NCI-H524 treated with DMSO at 0.1 percent for 48 hours (cell line): ENCODE measurements at regions not wholly inside any gene's neighbourhood (a gene's known extent, or its start where the extent isn't known, plus 50 kb on each side); places are given as distances from the start of the nearest gene placed in this dataset.
"Not testable (repeated sequence)": the region's sequence is repeated elsewhere in the genome, so short reads cannot be mapped to it uniquely, and the experiment has no call there.

Experiments
- DNase-seq: peaks from one replicate; lab custom pipeline; 2025; lab: John Stamatoyannopoulos, UW

DNA sequence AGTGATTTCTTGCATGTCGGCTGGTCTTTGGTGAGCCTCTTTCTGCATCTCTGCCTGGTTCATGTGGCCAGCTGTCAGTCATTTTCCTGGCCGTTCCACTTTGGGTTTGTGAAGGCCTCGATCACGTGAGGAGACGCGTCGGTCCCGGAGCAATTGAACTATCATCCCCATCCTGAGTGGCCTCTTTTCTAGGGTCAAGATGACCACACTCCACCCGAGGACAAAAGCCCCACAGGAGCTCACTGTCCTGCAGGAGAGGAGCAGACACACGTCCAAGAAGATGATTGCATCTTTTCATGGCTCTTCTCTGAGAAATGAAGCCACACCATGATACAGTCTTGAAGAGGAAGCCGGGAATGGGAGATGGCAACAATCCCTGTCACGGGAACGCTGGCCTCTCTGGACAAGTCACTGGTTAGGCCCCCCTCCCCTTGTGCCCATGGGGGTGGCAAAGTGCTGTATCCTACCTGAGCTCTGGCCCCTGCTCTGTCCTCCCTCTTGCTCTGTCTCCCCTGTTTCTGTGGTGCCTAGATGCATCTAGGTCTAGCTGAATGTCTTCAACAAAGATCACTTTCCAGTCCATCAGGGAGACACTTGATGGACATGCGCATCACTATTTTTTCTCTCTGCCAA is 291.4 kb upstream of the ZNF337 start:
- DNase-seq, result not testable (repeated sequence)

DNA sequence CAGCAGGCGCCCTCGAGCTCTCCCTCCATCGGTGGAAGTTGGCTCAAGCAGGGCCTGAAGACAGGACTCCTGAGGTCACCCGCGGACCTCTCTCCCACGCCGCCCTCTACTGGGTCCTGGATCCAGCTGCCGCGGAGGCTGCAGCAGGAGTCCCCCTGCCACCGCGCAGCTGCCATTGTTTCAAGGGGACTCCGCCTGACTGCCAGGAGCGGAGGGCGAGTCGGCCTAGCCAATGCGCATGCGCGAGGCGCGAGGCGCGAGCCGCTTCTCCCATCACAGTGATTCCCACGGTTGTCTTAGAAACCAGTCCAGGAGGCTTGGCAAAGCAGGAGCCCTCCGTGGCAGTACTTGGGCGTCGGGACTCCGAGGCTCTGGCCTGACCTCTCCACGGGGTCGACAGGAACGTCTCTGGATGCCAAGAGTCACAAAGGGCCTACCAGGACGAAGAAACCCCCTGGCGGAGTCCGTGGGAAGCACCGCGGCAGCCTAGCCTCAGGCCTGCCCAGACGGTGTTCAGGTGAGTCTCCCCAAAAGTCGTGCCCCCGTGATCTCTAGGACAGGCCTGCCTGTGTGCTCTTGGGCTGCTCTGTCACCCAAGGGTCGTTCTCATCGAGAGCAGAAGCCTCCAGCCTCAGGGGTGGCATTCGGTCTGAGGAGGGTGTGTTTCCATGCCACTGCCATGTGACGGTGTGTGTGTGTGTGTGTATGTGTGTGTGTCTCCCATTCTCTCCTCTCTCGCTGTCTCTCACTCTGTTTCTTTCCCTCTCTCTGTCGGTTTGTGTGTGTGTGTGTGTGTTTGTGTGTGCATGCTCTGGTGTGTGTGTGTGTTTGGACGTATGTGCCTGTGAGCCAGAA is 290.6 kb upstream of the ZNF337 start:
- DNase-seq, result peak; percentile 12

DNA sequence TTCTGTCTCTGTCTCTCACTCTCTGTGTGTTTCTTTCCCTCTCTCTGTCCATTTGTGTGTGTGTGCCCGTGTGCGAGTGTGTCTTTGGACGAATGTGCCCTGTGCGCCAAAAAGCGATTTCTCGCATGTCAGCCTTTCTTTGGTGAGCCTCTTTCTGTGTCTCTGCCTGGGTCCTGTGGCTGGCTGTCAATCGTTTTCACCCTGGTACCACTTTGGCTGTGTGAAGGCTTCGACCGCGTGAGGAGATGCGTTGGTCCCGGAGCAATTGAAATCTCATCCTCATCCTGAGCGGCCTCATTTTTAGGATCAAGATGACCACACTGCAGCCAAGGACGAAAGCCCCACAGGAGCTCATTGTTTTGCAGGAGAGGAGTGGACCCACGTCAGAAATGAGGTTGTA is 288.9 kb upstream of the ZNF337 start:
- DNase-seq, result no peak

DNA sequence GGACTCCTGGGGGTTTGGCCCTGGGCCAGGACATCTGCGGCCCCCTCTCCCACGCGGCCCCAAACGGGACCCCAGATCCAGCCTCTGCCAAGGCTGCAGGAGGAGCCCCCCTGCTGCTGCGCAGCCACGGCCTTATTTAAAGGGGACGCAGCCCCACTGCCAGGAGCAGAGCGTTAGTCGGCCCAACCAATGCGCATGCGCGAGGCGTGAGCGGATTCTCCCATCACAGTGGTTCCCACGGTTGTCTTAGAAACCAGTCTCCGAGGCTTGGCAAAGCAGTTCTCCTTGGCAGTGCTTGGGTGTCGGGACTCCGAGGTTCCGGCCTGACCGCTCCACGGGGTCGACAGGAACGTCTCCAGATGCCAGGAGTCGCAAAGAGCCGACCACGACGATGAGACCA is 288.3 kb upstream of the ZNF337 start:
- DNase-seq, result no peak

DNA sequence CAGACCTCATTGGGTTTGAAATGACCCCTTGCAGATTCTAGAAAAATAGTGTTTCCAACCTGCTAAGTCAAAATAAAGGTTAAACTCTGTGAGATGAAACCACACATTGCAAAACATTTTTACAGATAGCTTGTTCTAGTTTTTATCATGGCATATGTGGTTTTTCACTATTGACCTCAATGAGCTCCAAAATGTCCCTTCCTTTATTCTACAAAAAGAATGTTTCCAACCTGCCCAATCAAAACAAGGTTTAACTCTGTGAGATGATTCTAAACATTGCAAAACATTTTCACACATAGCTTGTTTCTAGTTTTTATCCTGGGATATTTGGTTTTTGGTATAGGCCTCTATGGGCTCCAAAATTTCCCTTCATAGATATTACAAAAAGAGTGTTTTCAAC is 286.0 kb upstream of the ZNF337 start:
- DNase-seq, result not testable (repeated sequence)

DNA sequence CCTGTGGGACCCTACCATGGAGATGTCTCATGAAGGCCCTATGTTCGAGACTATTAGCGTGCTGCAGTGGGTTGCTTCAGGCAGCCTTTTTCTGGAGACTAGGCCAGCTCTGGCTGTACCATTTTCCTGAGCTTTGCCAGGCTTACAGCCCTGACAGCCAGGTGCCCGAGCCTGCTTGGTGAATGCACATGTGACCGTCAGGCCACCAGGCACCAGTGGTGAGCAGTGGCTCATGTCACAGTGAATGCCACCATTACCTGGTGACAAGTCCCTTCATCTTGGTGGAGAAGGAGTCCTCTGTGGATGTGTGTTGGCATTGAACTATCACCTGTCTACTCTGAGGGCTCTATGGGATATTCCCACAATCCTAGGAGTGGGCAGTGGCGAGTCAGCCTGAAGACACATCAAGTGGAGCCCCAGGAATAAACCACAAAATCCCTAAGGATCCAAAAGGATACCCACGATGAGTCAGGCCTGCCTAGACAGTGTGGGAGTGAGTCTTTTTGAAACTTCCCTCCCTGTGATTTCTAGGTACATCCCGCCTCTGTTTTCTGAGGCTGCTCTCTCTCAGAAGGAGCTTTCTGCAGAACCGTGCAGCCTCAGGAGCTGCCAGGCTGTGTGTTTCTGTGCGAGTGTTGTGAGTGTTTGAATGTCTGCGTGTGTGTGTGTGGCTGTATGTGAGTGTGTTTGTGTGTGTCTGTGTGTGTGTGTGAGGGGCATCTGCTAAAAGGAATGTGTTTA is 282.0 kb upstream of the ZNF337 start:
- DNase-seq, result not testable (repeated sequence)

DNA sequence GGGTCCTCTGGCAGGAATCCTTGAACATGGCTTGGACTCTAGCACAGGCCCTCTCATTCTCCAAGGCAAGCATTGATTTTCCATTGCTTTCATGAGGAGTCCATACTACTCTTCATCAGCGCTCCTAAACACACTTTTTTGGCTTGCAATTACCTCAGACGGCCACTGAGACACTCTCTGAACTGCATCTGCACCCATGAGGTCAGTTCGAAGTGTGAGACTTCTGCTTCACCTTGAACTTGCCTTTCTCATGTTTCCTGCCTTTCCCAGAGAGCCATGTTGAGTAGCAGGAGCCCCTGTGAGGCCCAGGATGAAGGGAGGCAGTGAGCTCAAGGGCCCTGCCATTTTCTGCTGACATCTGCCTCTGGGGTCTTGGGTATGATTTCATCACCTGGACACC is 279.2 kb upstream of the ZNF337 start:
- DNase-seq, result not testable (repeated sequence)

DNA sequence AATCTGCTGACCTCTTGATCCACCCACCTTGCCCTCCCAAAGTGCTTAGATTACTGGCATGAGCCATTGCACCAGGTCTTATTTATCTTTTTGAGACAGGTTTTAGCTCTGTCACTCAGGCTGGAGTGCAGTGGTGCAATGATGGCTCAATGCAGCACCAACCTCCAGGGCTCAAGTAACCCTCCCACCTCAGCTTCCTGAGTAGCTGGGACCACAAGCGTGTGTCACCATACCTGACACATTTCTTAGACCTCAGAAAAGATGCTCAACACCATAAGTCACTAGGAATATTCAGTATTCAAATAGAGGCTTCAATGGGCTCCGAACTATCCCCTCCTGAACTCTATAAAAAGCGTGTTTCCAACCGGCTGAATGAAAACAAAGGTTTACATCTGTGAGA is 268.6 kb upstream of the ZNF337 start:
- not testable (repeated sequence) for DNase-seq

DNA sequence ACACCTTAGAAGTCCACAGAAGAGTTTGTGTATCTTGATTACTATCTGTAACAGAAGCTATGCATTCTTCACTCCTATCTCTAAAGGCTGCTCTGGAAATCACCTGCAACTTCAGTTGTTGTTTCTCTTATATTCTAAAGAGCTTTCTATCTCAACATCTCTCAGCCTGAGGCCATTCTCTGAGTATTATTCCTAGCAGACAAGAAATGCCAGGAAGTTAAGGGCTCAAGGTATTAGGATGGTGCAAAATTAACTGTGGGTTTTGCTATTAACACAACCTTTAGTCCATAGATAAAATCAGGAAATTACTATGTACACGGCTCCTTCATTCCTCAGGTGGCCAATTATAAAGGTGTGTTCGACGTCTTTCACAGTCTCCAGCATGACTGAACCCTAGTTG is 257.2 kb upstream of the ZNF337 start:
- not testable (repeated sequence) for DNase-seq

DNA sequence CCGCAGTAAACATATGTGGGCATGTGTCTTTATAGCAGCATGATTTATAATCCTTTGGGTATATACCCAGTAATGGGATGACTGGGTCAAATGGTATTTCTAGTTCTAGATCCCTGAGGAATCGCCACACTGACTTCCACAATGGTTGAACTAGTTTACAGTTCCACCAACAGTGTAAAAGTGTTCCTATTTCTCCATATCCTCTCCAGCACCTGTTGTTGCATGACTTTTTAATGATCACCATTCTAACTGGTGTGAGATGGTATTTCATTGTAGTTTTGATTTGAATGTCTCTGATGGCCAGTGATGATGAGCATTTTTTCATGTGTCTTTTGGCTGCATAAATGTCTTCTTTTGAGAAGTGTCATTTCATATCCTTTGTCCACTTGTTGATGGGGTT is 238.6 kb upstream of the ZNF337 start:
- not testable (repeated sequence) for DNase-seq

DNA sequence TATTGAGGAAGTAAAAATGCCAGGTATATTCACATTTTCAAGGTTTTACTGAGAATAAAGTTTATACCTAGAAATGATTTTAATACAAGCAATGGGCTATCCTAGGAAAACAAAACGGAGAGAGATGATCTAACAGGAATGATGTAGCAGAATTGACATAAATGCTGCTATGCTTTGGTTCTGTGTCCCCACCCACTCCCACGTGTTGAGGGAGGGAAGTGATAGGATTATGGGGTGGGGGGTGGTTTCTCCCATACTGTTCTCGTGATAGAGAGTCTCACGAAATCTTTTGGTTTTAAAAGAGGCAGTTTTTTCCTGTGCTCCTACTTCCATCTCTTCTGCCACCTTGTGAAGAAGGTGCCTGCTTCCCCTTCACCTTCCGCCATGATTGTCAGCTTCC is 236.2 kb upstream of the ZNF337 start:
- DNase-seq, result not testable (repeated sequence)

DNA sequence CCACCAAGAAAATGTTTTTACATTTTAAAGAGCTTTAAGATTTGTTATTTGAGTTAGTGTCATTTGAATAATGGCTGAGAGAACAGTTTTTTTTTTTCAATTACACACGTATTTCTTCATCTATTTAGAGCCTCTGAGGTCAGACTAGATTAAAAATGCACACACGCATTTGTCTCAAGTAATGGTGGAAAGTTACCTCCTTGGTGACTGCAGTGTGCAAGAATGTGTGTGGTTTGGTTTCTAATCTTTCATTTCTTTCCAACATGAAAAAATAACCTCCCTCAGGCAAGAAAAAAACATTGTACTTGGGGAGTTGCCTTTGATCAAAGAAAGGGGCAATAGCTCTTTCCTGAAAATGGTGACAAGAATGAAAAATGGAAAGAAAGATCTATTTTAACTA is 235.5 kb upstream of the ZNF337 start:
- DNase-seq, result not testable (repeated sequence)

DNA sequence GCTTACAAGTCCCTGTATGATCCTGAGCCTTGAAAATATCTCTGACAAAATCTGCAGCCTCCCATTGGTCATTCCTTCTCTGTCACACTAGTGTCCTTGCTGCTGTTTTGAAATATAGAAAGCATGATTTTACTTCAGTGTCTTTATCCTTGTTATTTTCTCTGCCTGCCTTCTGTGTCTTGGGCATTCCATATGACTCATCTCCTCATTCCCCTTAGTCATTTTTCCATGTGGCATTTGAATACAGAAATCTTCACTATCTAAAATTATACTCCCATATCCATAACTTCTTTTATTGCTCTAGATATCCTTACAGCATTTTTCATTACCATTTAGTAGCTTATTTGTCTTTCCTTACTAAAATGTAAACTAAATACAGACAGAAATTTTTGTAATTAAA is 205.7 kb upstream of the ZNF337 start:
- not testable (repeated sequence) for DNase-seq

DNA sequence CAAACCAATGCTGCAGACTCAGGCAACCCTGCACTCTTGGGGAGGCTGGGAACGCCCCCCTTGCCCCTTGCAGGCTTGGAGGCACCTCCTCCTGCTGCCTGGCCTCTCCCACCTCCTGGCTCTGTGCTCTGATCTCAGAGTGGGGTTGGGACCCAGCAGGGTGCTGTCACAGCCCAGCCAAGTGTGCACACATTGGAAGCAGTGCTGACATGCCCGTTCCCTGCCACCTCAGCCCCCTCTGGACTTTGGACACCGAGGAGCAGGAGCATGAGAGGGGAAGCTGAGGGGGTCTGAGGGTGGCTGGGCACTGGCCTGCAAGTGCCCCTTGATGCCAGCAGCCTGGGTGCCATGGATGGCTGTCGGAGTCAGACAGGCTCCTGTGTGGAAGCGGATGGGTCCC is 202.0 kb upstream of the ZNF337 start:
- DNase-seq, result not testable (repeated sequence)

DNA sequence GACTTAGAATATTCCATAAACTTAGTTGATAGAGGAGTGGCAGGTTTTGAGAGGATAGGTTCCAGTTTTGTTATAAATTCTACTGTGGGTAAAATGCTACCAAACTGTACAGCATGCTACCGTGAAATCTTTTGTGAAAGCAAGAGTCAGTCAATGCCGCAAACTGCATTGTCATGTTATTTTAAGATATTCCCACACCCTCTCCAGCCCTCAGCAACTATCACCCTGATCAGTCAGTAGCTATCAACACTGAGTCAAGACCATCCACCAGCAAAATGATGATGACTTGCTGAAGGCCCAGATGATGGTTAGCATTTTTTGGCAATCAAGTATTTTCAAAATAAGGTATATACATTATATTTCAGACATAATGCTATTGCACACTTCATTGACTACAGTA is 182.4 kb upstream of the ZNF337 start:
- DNase-seq, result not testable (repeated sequence)

DNA sequence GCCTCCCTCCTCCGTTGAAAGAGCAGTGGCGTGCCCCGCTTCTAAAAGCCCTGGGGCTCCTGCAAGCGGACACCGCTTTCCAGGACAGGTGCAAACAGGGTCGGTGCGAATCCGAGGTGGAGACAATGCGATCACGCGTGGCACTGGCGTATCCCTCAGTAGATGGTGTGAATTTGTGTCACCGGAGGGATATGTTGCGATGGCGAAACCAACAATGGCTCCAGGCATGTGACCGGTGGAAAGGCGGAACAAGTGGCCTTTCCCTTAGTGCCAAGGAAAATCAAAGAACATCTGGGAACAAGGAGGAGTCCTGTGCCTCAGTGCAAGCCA is 172.0 kb upstream of the ZNF337 start:
- not testable (repeated sequence) for DNase-seq

DNA sequence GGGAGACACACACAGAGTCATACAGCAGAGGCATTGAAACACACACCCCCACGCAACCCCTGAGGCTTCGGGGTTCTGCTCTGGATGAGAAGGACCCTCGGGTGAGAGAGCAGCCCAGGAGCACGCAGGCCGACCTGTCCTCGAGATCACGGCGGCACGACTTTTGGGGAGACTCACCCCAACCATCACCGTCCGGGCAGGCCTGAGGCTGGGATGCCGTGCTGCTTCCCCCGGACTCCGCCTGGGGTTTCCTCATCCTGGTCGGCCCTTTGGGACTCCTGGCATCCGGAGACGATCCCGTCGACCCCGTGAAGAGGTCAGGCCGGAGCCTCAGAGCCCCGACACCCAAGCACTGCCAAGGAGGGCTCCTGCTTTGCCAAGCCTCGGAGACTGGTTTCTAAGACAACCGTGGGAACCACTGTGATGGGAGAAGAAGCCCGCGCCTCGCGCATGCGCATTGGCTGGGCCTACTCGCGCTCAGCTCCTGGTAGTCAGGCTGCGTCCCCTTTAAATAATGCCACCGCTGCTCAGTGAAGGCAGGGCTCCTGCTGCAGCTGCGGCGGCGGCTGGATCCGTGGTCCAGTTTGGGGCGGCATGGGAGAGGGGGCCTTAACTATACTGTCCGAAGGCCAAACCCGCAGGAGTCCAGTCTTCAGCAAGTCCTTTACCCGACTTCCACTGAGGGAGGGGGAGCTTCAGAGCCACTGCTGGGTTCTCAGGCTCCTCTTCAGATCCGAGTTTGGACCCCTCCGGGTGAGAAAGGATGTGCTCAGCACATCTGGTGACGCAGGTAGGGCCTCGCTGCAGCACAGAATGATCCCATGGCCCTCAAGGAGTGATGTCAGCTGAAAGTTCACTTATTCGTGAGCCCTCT is 171.4 kb upstream of the ZNF337 start:
- DNase-seq, result peak; percentile 48

DNA sequence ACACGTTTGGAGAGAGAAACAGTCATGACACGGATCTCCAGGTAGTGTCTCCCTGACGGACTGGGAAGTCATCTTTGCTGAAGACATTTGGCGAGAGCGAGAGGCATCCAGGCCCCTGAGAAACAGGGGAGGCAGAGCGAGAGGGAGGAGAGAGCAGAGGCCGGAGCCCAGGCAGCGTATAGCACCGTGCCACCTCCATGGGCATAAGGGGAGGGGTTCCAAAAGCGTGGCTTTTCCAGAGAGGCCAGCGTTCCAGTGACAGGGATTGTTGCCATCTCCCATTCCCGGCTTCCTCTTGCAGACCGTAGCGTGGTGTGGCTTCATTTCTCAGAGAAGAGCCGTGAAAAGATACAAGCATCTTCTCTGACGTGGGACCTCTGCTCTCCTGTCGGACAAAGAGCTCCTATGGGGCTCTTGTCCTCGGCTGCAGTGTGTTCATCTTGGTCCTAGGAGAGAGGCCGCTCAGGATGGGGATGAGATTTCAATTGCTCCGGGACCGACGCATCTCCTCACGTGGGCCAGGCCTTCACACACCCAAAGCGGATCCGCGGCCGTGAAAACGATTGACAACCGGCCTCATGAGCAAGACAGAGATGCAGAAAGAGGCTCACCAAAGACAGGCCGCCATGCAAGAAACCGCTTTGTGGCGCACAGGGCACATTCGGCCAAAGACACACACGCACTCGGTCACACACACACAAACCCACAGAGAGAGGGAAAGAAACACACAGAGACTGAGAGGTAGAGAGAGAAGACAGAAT is 170.5 kb upstream of the ZNF337 start:
- DNase-seq, result not testable (repeated sequence)

DNA sequence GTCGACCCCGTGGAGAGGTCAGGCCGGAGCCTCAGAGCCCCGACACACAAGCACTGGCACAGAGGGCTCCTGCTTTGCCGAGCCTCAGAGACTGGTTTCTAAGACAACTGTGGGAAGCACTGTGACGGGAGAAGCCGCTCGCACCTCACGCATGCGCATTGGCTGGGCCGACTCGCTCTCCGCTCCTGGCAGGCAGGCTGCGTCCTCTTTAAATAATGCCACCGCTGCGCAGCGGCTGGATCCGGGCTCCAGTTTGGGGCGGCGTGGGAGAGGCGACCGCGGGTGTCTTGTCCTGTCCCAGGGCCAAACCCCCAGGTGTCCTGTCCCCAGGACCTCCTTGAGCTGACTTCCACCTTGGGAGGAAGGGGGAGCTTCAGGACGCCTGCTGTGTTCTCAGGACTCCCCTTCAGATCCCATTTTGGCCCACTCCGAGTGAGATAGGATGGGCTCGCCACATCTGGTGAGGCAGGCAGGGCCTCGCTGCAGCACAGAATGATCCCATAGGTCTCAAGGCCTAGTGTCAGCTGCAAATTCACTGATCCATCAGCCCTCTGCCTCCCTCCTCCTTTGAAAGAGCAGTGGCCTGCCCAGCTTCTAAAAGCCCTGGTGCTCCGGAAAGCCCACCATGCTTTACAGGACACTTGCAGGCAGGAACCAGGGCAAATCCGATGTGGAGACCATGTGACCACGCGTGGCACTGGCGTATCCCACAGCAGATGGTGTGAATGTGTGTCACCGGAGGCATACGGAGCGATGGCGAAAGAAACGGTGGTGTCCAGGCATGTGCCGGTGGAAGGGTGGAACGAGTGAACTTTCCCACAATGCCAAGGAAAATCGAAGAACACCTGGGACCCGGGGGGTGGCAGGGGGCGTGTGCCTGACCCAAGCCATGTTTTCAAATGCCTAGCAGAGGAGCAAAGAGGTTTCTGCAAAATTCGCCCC is 169.3 kb upstream of the ZNF337 start:
- DNase-seq, result peak; percentile 44
